HAP-1 (cell line): ENCODE measurements at regions not wholly inside any gene's neighbourhood (a gene's known extent, or its start where the extent isn't known, plus 50 kb on each side); places are given as distances from the start of the nearest gene placed in this dataset.

Experiments used
- DNase-seq, 2 experiments: peaks; one replicate each; pipeline ENCODE4 v3.0.0-alpha.2; 2016 to 2020; ENCODE audit warnings: low spot score in 2 of 2
- H3K27me3 ChIP-seq: fragments of 250-450 bp; sonication (Bioruptor Pico); 2 replicates; pipeline ENCODE4 v1.5.1; 2020; ENCODE audit warnings: low read depth, mild to moderate bottlenecking, moderate library complexity
- H3K36me3 ChIP-seq: fragments of 250-450 bp; sonication (Bioruptor Pico); replicated peaks from 2 replicates; pipeline ENCODE4 v1.5.1; 2020; ENCODE audit warnings: mild to moderate bottlenecking
- H3K4me1 ChIP-seq: fragments of 250-450 bp; sonication (Bioruptor Pico); 2 replicates; pipeline ENCODE4 v1.5.1; 2020; ENCODE audit warnings: mild to moderate bottlenecking
- H3K4me3 ChIP-seq: fragments of 250-450 bp; sonication (Bioruptor Pico); 2 replicates; pipeline ENCODE4 v1.5.1; 2020; ENCODE audit warnings: mild to moderate bottlenecking, moderate library complexity
- H3K9me3 ChIP-seq: fragments of 250-450 bp; sonication (Bioruptor Pico); 2 replicates; pipeline ENCODE4 v1.5.1; 2020; ENCODE audit warnings: mild to moderate bottlenecking, moderate library complexity
- in situ Hi-C: fragments of 300-500 bp; cut with MboI; formaldehyde crosslinking; loops from 3 replicates; pipeline ENCODE4 v1.14.3; 2020; ENCODE audit warnings: low sequenced_read_pairs, inconsistent platforms, mixed read lengths

GRCh38 chr7:41169317-41169716 lies 533.6 kb downstream of the INHBA start:
- Histone ChIP-seq H3K4me3 (no peak overlapping the region), H3K9me3 (no peaks in the 10 kb centered on the region; the same call in 1 of the 2 replicates), H3K36me3 (no peaks in the 10 kb centered on the region), H3K27me3 (no peaks in the 10 kb centered on the region), H3K4me1 (no peaks in the 10 kb centered on the region)
- in situ Hi-C loops = no loop called here
- no peak for DNase-seq

- in situ Hi-C loops = no loop called here
- Histone ChIP-seq H3K36me3 (no peaks in the 10 kb centered on the region), H3K27me3 (no peaks in the 10 kb centered on the region), H3K4me1 (no peaks in the 10 kb centered on the region), H3K4me3 (no peak overlapping the region), H3K9me3 (no peaks in the 10 kb centered on the region; the same call in 1 of the 2 replicates)
- DNase-seq = no peak
Measured at GRCh38 chr7:41167836-41168235, 535.1 kb downstream of the INHBA start.

GRCh38 chr7:41164440-41164839 lies 538.5 kb downstream of the INHBA start:
- Histone ChIP-seq H3K36me3 (no peaks in the 10 kb centered on the region), H3K4me3 (no peak overlapping the region), H3K4me1 (no peaks in the 10 kb centered on the region), H3K9me3 (no peaks in the 10 kb centered on the region; the same call in 1 of the 2 replicates), H3K27me3 (no peaks in the 10 kb centered on the region)
- no peak for DNase-seq
- in situ Hi-C loops = no loop called here

GRCh38 chr7:41163991-41164390 lies 538.9 kb downstream of the INHBA start:
- in situ Hi-C loops = no loop called here
- no peaks in the 10 kb centered on the region; the same call in 1 of the 2 replicates for H3K9me3 ChIP-seq
- H3K4me3 ChIP-seq = no peak overlapping the region
- no peaks in the 10 kb centered on the region for H3K4me1 ChIP-seq
- H3K36me3 ChIP-seq = no peaks in the 10 kb centered on the region
- no peak for DNase-seq
- H3K27me3 ChIP-seq = no peaks in the 10 kb centered on the region

DNA sequence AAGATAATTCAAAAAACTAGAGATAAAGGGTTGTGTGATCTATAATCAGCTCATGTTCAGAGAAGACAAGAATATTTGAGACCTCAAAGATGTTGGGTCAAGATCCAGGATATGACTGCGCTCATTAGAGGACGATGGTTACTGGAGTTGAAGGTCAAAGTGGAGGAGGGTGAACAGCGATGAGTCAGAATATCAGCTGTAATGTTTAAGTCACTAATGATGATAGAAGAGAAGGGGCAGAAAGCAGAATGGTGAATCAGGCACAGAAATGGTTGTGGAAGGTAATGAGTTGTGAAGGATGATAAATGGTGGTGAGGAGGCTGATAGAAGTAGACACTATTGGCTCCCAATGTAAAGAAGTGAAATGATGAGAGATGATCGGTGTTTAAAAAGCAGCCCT lies 540.3 kb downstream of the INHBA start:
- Histone ChIP-seq H3K4me1 (no peaks in the 10 kb centered on the region), H3K4me3 (no peak overlapping the region), H3K36me3 (no peaks in the 10 kb centered on the region), H3K9me3 (no peaks in the 10 kb centered on the region; the same call in 1 of the 2 replicates), H3K27me3 (no peaks in the 10 kb centered on the region)
- DNase-seq = no peak
- in situ Hi-C loops = no loop called here

DNA sequence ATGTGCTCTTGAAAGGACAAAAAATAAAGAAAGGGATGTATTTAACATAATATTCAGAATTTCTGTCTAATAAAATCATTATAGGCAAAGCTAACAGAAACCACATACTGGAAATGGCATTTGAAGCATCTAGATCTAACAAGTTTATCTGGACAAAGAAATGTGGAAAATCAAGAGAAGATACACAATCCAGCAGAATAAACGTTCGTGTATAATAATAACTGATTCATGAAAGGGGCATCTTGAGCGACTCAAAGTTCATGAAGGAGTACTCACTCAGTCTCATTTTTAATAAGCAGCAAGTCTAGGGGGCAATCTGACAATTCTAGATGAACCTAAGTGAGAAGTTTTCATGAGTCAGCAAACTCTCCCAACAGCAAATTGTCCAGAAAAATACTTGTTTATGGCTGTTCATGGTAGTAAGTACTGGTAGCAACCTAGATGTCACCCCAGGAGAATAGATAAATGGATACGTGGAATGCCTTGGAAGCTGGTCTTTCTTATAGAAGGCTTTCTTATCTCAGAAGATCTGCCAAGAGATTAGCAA lies 541.8 kb downstream of the INHBA start:
- no peak overlapping the region for H3K4me3 ChIP-seq
- DNase-seq = no peak
- in situ Hi-C loops = no loop called here
- H3K27me3 ChIP-seq = no peaks in the 10 kb centered on the region
- no peaks in the 10 kb centered on the region for H3K36me3 ChIP-seq
- no peaks in the 10 kb centered on the region for H3K9me3 ChIP-seq
- no peaks in the 10 kb centered on the region for H3K4me1 ChIP-seq

DNA sequence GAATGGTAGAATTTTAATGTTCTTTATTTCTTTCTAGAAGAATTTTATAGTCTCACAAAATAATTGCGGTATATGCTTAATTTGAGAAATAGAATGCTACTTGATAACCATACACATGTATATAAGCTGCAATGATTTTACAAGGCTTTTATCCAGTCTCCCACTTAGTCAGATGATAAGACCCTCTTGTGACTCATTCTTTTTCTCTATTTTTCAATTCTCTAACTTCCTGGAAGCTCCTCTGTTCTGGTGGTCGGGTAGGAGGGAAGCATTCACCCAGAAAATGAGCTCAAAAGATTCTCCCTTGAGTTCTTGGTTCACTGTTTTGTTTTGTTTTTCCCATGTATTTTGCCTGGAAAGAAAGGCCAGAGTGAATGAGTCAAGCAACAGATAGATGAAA lies 546.6 kb downstream of the INHBA start:
- H3K36me3 ChIP-seq = no peaks in the 10 kb centered on the region
- no peaks in the 10 kb centered on the region for H3K27me3 ChIP-seq
- H3K4me1 ChIP-seq = no peaks in the 10 kb centered on the region
- in situ Hi-C loops = no loop called here
- H3K9me3 ChIP-seq = no peaks in the 10 kb centered on the region
- DNase-seq = no peak
- no peak overlapping the region for H3K4me3 ChIP-seq

DNA sequence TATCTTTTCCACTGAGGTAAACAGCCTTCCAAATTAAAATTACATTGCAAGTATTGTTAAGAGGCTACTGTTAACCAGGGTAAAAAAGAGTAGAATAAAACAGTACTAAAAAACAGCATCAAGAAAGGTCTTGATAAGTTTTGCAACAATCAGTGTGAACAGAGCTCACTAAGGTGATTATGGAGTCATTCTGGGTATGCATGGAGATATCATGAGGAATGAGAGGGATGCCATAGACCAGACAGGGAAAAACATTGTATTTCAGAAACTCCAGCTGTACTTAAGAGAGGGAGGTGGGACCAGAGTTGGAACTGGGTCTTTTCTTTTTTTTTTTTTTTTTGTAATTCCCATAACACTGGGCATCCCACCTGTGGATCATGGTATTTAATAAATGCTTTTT lies 549.6 kb downstream of the INHBA start:
- in situ Hi-C loops = no loop called here
- H3K4me1 ChIP-seq = no peaks in the 10 kb centered on the region
- H3K27me3 ChIP-seq = no peaks in the 10 kb centered on the region
- H3K36me3 ChIP-seq = no peaks in the 10 kb centered on the region
- no peak for DNase-seq
- no peaks in the 10 kb centered on the region for H3K9me3 ChIP-seq
- no peak overlapping the region for H3K4me3 ChIP-seq

GRCh38 chr7:41152179-41152678 lies 550.7 kb downstream of the INHBA start:
- Histone ChIP-seq H3K9me3 (no peaks in the 10 kb centered on the region), H3K36me3 (no peaks in the 10 kb centered on the region), H3K4me1 (no peaks in the 10 kb centered on the region), H3K27me3 (no peaks in the 10 kb centered on the region), H3K4me3 (no peak overlapping the region)
- in situ Hi-C loops = no loop called here
- DNase-seq = no peak

- no peak overlapping the region for H3K4me3 ChIP-seq
- no peaks in the 10 kb centered on the region for H3K9me3 ChIP-seq
- H3K27me3 ChIP-seq = no peaks in the 10 kb centered on the region
- H3K4me1 ChIP-seq = no peaks in the 10 kb centered on the region
- in situ Hi-C loops = no loop called here
- DNase-seq = no peak
- no peaks in the 10 kb centered on the region for H3K36me3 ChIP-seq
Measured at GRCh38 chr7:41149576-41149975, 553.3 kb downstream of the INHBA start.

DNA sequence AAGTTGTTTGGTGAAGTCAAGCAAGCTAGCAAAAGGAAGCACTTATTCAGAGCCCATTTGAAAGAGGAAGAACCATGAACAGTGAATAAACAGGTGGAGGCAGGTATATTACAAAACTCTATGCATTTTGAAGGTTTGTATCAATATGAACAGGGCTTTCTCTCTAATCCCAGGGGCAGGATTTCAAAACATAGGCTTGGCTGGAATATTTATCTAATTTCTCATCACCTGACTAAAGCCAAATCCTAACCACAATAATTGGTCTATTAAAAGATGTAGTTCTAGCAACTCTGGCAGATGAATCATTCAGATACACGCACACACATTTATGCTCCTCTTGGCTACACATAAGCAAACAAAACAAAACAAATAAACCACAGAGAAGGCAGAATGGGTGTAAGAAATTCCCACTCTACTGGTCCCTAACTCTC lies 554.4 kb downstream of the INHBA start:
- Histone ChIP-seq H3K36me3 (no peaks in the 10 kb centered on the region), H3K9me3 (no peaks in the 10 kb centered on the region), H3K4me1 (no peaks in the 10 kb centered on the region), H3K27me3 (no peaks in the 10 kb centered on the region), H3K4me3 (no peak overlapping the region)
- no peak for DNase-seq
- in situ Hi-C loops = no loop called here

DNA sequence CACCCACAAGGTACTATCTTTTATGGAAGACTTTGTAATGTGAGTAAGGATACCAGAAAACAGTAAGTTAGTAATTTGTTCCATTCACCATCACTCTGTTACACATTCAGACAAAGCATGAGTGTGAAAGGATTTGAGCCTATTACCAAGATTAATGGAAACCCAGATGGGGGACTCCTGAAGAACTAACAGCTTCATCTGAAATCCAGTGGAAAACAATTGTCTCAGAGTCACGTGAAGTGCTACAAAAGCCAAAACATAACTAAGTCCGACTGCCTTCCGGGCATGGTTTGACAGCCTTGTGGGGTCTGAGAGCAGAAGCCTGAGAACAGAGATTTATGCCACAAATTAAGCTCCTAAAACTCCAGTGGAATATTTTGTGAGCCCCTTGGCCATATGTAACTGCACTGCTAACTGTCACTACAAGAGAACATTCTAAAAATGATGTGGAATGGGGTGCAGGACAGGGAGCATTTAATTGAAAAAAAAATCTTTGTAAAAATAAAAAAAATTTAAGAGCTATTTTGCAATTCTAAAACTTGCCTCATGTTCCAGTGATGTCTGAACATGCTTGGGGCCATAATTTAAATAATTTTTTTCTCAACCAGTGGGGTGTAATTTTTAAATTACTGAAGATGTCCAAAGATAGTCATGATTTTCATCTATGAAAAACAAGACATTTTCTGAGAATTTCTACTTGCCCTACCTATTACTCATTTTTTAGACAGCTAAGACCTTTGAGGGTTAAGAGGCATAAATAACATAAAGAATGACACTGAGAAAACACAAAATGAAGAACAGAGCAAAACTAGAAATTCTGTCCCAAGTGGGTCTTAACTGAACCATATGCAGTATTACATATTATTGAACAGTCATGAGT lies 555.0 kb downstream of the INHBA start:
- Histone ChIP-seq H3K4me1 (no peaks in the 10 kb centered on the region), H3K4me3 (no peak overlapping the region), H3K36me3 (no peaks in the 10 kb centered on the region), H3K27me3 (no peaks in the 10 kb centered on the region), H3K9me3 (no peaks in the 10 kb centered on the region)
- in situ Hi-C loops = no loop called here
- DNase-seq = no peak

- no peaks in the 10 kb centered on the region for H3K27me3 ChIP-seq
- H3K9me3 ChIP-seq = no peaks in the 10 kb centered on the region
- in situ Hi-C loops = no loop called here
- no peaks in the 10 kb centered on the region for H3K36me3 ChIP-seq
- no peak for DNase-seq
- no peak overlapping the region for H3K4me3 ChIP-seq
- no peaks in the 10 kb centered on the region for H3K4me1 ChIP-seq
Measured at GRCh38 chr7:41146429-41146828, 556.5 kb downstream of the INHBA start.

DNA sequence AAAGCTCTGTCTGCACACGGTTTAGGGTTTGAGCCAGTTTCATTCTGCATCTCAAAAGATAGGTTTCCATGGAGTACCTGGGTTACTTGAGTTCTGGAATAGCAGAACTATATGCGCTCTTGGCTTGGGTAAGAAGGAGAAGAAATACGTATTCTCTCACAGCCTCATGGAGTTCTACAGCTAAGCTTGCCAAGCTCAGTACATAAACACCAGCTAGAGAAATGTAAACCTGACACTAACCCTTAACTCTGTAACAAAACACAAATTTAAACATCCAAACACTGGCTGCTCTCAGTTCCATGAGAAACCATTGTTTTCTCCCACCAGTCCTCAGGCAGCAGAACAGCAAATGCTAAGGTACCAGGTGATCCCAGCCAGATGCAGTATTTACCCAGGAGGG lies 557.2 kb downstream of the INHBA start:
- in situ Hi-C loops = no loop called here

More for the DNA sequence above, 557.2 kb downstream of the INHBA start:
- Histone ChIP-seq H3K4me1 (no peaks in the 10 kb centered on the region), H3K4me3 (no peak overlapping the region), H3K36me3 (no peaks in the 10 kb centered on the region), H3K9me3 (no peaks in the 10 kb centered on the region), H3K27me3 (no peaks in the 10 kb centered on the region)
- no peak for DNase-seq
